ENCODE measurements at regions not wholly inside any gene's neighbourhood (a gene's known extent, or its start where the extent isn't known, plus 50 kb on each side); places are given as distances from the start of the nearest gene placed in this dataset.

DNA sequence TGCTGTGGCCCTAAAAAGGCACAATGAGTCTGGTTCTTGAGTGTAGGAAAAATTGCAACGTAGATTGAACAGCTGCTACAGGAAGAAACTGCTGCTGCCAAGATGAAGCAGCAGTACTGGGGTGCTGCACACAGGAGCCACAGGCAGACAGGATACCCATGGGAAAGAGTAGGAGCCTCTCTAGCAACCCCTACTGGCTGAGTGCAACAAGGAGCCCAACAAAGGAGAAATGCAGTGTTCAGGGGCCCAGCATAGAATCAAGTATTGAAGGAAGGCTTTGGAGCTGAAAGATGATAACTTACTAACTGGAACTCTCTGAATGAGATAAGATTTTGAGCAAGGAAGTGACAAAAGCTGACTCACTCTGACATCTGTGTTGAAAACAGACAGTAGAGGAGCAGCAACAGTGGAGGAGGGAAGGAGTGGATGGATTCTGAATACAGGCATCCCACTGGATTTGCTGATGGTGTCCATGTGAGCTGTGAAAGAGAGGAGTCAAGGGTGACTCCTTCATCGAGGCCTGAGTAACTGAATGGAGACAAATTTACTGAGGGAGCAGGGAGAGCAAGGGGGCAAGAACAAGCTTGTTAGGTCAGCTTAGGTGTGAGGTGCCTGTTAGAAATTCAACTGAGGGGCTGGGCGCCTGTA lies 534.7 kb upstream of the JARID2 start:
- TF ChIP-seq POLR2A (IDR thresholded peaks at IDR 0.05) (no peak), POLR2AphosphoS5 (IDR thresholded peaks at IDR 0.05) (no peak)
- TF ChIP-seq, protein P1, sequence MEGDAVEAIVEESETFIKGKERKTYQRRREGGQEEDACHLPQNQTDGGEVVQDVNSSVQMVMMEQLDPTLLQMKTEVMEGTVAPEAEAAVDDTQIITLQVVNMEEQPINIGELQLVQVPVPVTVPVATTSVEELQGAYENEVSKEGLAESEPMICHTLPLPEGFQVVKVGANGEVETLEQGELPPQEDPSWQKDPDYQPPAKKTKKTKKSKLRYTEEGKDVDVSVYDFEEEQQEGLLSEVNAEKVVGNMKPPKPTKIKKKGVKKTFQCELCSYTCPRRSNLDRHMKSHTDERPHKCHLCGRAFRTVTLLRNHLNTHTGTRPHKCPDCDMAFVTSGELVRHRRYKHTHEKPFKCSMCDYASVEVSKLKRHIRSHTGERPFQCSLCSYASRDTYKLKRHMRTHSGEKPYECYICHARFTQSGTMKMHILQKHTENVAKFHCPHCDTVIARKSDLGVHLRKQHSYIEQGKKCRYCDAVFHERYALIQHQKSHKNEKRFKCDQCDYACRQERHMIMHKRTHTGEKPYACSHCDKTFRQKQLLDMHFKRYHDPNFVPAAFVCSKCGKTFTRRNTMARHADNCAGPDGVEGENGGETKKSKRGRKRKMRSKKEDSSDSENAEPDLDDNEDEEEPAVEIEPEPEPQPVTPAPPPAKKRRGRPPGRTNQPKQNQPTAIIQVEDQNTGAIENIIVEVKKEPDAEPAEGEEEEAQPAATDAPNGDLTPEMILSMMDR (IDR thresholded peaks at IDR 0.05) = no peak

Data from sigmoid colon (tissue), 4 donors.